ENCODE measurements at regions not wholly inside any gene's neighbourhood (a gene's known extent, or its start where the extent isn't known, plus 50 kb on each side); places are given as distances from the start of the nearest gene placed in this dataset.

- TF ChIP-seq MAX (IDR thresholded peaks at IDR 0.05; ENCODE audit: low read depth, low read length) (no peak), POLR2A (IDR thresholded peaks at IDR 0.05; ENCODE audit: extremely low read depth, insufficient read length) (no peak)
Observed at GRCh38 chr2:242013771-242014170, 144.2 kb downstream of the RTP5 start.
